Neural cell (in vitro differentiated cells): ENCODE measurements at regions not wholly inside any gene's neighbourhood (a gene's known extent, or its start where the extent isn't known, plus 50 kb on each side); places are given as distances from the start of the nearest gene placed in this dataset.
"Not testable (repeated sequence)": the region's sequence is repeated elsewhere in the genome, so short reads cannot be mapped to it uniquely, and the experiment has no call there.

Source experiments
- H2AFZ ChIP-seq: fragments of 200-600, 300-800 bp; sonication (generic), shearing (Covaris generic); 2 replicates; pipeline ENCODE4 v1.6.0; 2014; ENCODE audit warnings: low read depth, mild to moderate bottlenecking, antibody characterized with exemption, low read length, moderate library complexity
- H3F3A ChIP-seq: fragments of 200-600 bp; shearing (Covaris generic); 2 replicates; pipeline ENCODE4 v1.6.1; 2016; ENCODE audit warnings: mild to moderate bottlenecking, moderate library complexity, mixed read lengths, antibody characterized with exemption, low read length; ENCODE audit not compliant: insufficient read depth, poor library complexity, severe bottlenecking
- H3K27ac ChIP-seq: fragments of 200-600, 300-800 bp; sonication (generic), shearing (Covaris generic); 2 replicates; pipeline ENCODE4 v1.5.1; 2014; ENCODE audit warnings: mild to moderate bottlenecking, low read length, moderate library complexity
- H3K27me3 ChIP-seq: fragments of 300-800, 200-600 bp; sonication (generic), shearing (Covaris generic); 2 replicates; pipeline ENCODE4 v1.6.0; 2014; ENCODE audit warnings: mild to moderate bottlenecking, low read depth, low read length, moderate library complexity; ENCODE audit not compliant: insufficient read depth
- H3K36me3 ChIP-seq: fragments of 300-800, 200-600 bp; sonication (generic), shearing (Covaris generic); 2 replicates; pipeline ENCODE4 v1.5.1; 2014; ENCODE audit warnings: mild to moderate bottlenecking, antibody characterized with exemption, low read length, moderate library complexity; ENCODE audit not compliant: insufficient read depth
- H3K4me2 ChIP-seq: fragments of 300-800, 200-600 bp; sonication (generic), shearing (Covaris generic); 2 replicates; pipeline ENCODE4 v1.6.0; 2014; ENCODE audit warnings: mild to moderate bottlenecking, low read length
- H3K4me3 ChIP-seq: fragments of 300-800, 200-600 bp; sonication (generic), shearing (Covaris generic); 2 replicates; pipeline ENCODE4 v1.5.1; 2014; ENCODE audit warnings: mild to moderate bottlenecking, low read length, moderate library complexity
- H3K79me2 ChIP-seq: fragments of 200-600 bp; shearing (Covaris generic); replicated peaks from 2 replicates; pipeline ENCODE4 v1.6.0; 2014; ENCODE audit warnings: mild to moderate bottlenecking, low read length, moderate library complexity; ENCODE audit not compliant: insufficient read depth
- H3K9ac ChIP-seq: fragments of 300-800, 200-600 bp; sonication (generic), shearing (Covaris generic); 2 replicates; pipeline ENCODE4 v1.6.1; 2016; ENCODE audit warnings: mild to moderate bottlenecking, low read length, mixed read lengths
- H3K9me2 ChIP-seq: fragments of 200-600 bp; shearing (Covaris generic); 2 replicates; pipeline ENCODE4 v1.6.1; 2016; ENCODE audit warnings: mild to moderate bottlenecking, low read length, mixed read lengths; ENCODE audit not compliant: insufficient read depth
- H3K9me3 ChIP-seq: fragments of 200-600, 300-800 bp; sonication (generic), shearing (Covaris generic); 2 replicates; pipeline ENCODE4 v1.6.1; 2016; ENCODE audit warnings: mild to moderate bottlenecking, mixed run types, low read length, moderate library complexity, mixed read lengths
- H4K20me1 ChIP-seq: fragments of 200-600 bp; shearing (Covaris generic); 2 replicates; pipeline ENCODE4 v1.6.1; 2016; ENCODE audit warnings: mild to moderate bottlenecking, mixed run types; ENCODE audit not compliant: insufficient read depth
- EP300 ChIP-seq: fragments of 450-650 bp; conservative IDR thresholded peaks from 2 replicates; pipeline ENCODE4 v1.6.1; 2014; ENCODE audit warnings: antibody characterized with exemption, mild to moderate bottlenecking, moderate library complexity; ENCODE audit not compliant: poor library complexity, severe bottlenecking
- EZH2 ChIP-seq: fragments of 200-600, 300-800 bp; shearing (Covaris generic), sonication (generic); IDR thresholded peaks from 2 replicates; pipeline ENCODE4 v1.6.1; 2014; ENCODE audit warnings: antibody characterized with exemption, low read length, borderline replicate concordance, mild to moderate bottlenecking; ENCODE audit not compliant: insufficient read depth, poor library complexity, severe bottlenecking
- MXI1 ChIP-seq: fragments of 450-650 bp; conservative IDR thresholded peaks from 2 replicates; pipeline ENCODE4 v1.6.1; 2014; ENCODE audit warnings: antibody characterized with exemption, mild to moderate bottlenecking; ENCODE audit not compliant: poor library complexity, severe bottlenecking
- POLR2AphosphoS5 ChIP-seq: IDR thresholded peaks from 2 replicates; pipeline ENCODE4 v1.6.1; 2012
- RAD21 ChIP-seq: fragments of 450-650 bp; conservative IDR thresholded peaks from 2 replicates; pipeline ENCODE4 v1.6.1; 2014; ENCODE audit warnings: antibody characterized with exemption, mild to moderate bottlenecking, moderate library complexity
- REST ChIP-seq: IDR thresholded peaks from 2 replicates; pipeline ENCODE4 v1.6.1; 2012; ENCODE audit warnings: borderline replicate concordance
- SMC3 ChIP-seq: fragments of 450-650 bp; conservative IDR thresholded peaks from 2 replicates; pipeline ENCODE4 v1.6.1; 2014; ENCODE audit warnings: antibody characterized with exemption, mild to moderate bottlenecking, moderate library complexity; ENCODE audit not compliant: poor library complexity
- TAF1 ChIP-seq: IDR thresholded peaks from 2 replicates; pipeline ENCODE4 v1.6.1; 2012; ENCODE audit warnings: low read depth
- TF ChIP-seq, protein P1 (sequence below): fragments of 450-650 bp; IDR thresholded peaks from 2 replicates; pipeline ENCODE4 v1.5.1; 2014; ENCODE audit warnings: antibody characterized with exemption, mild to moderate bottlenecking, moderate library complexity; ENCODE audit not compliant: poor library complexity, severe bottlenecking

- H3K9ac ChIP-seq, H3K27ac ChIP-seq: not testable (repeated sequence)
- peak; percentile 33 for TF ChIP-seq POLR2AphosphoS5
- TF ChIP-seq TAF1 = peak; percentile 29
Measured at GRCh38 chr3:22381564-22381963, 630.6 kb upstream of the ZNF385D start.

DNA sequence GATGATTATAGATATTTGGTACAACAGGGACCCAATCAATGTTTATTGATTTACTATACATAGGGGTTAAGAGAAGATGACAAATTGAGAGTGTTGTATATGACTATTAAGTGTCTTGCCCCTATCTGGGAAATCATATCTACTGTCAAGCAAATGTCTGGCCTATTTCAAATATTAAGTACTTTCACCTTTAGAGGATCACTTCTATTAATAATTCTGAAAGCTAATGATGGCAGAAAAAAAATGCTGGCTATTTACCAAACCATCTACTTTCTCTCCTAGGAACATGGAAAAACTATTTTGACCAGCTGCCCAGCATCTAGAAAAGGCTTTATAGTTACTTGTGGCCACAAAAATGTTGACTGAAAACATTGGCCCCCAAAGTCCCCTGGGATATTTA lies 632.3 kb upstream of the ZNF385D start:
- H3K36me3 ChIP-seq = no peaks in the 10 kb centered on the region
- H3K27ac ChIP-seq = no peak overlapping the region
- TF ChIP-seq TAF1 = no peak
- no peak for TF ChIP-seq EP300
- TF ChIP-seq RAD21 = no peak
- TF ChIP-seq MXI1 = no peak
- TF ChIP-seq EZH2 = no peak
- TF ChIP-seq POLR2AphosphoS5 = no peak
- TF ChIP-seq, protein P1, sequence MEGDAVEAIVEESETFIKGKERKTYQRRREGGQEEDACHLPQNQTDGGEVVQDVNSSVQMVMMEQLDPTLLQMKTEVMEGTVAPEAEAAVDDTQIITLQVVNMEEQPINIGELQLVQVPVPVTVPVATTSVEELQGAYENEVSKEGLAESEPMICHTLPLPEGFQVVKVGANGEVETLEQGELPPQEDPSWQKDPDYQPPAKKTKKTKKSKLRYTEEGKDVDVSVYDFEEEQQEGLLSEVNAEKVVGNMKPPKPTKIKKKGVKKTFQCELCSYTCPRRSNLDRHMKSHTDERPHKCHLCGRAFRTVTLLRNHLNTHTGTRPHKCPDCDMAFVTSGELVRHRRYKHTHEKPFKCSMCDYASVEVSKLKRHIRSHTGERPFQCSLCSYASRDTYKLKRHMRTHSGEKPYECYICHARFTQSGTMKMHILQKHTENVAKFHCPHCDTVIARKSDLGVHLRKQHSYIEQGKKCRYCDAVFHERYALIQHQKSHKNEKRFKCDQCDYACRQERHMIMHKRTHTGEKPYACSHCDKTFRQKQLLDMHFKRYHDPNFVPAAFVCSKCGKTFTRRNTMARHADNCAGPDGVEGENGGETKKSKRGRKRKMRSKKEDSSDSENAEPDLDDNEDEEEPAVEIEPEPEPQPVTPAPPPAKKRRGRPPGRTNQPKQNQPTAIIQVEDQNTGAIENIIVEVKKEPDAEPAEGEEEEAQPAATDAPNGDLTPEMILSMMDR = no peak
- TF ChIP-seq SMC3 = no peak
- no peak for TF ChIP-seq REST
- H3F3A ChIP-seq = no peaks in the 10 kb centered on the region
- no peak overlapping the region for H3K4me3 ChIP-seq
- no peaks in the 10 kb centered on the region for H3K27me3 ChIP-seq
- no peaks in the 10 kb centered on the region for H3K79me2 ChIP-seq
- H3K9me2 ChIP-seq = no peaks in the 10 kb centered on the region
- H2AFZ ChIP-seq = no peak overlapping the region
- H3K9ac ChIP-seq = no peak overlapping the region
- no peaks in the 10 kb centered on the region for H3K9me3 ChIP-seq
- no peaks in the 10 kb centered on the region for H4K20me1 ChIP-seq
- no peak overlapping the region for H3K4me2 ChIP-seq

More at GRCh38 chr3:22381564-22381963, 630.6 kb upstream of the ZNF385D start:
- H3K9me3 ChIP-seq, H3K9me2 ChIP-seq, H3K4me3 ChIP-seq, H3K4me2 ChIP-seq, H3K36me3 ChIP-seq, H3K79me2 ChIP-seq, H3K27me3 ChIP-seq, H4K20me1 ChIP-seq, H2AFZ ChIP-seq, H3F3A ChIP-seq: not testable (repeated sequence)

- Histone ChIP-seq H3K27ac (no peak overlapping the region), H3K4me3 (no peak overlapping the region), H3K9me3 (no peaks in the 10 kb centered on the region), H3K9me2 (no peaks in the 10 kb centered on the region), H3K27me3 (no peaks in the 10 kb centered on the region), H3K36me3 (no peaks in the 10 kb centered on the region), H2AFZ (no peak overlapping the region), H3F3A (no peaks in the 10 kb centered on the region), H3K4me2 (no peak overlapping the region), H3K9ac (no peak overlapping the region), H4K20me1 (no peaks in the 10 kb centered on the region), H3K79me2 (no peaks in the 10 kb centered on the region)
- no peak for TF ChIP-seq EZH2
- no peak for TF ChIP-seq RAD21
- no peak for TF ChIP-seq SMC3
- TF ChIP-seq TAF1 = no peak
- TF ChIP-seq, protein P1 = no peak
- TF ChIP-seq EP300 = no peak
- no peak for TF ChIP-seq MXI1
- TF ChIP-seq REST = no peak
- TF ChIP-seq POLR2AphosphoS5 = no peak
Measured at GRCh38 chr3:22386107-22386506, 635.1 kb upstream of the ZNF385D start.
